GM18508 (cell line): ENCODE measurements at regions not wholly inside any gene's neighbourhood (a gene's known extent, or its start where the extent isn't known, plus 50 kb on each side); places are given as distances from the start of the nearest gene placed in this dataset.
"Not testable (repeated sequence)": the region's sequence is repeated elsewhere in the genome, so short reads cannot be mapped to it uniquely, and the experiment has no call there.

Source experiments
- ATAC-seq: cut with Tn5 transposase; IDR thresholded peaks from one replicate; pipeline ENCODE4 v1.9.1; 2021; ENCODE audit warnings: moderate number of reproducible peaks; ENCODE audit not compliant: insufficient read depth, unreplicated experiment

GRCh38 chr15:46077220-46077619, 442.4 kb downstream of the SQOR start:
- no peak for ATAC-seq

GRCh38 chr15:46079046-46079445, 444.2 kb downstream of the SQOR start:
- no peak for ATAC-seq

- ATAC-seq, result no peak
These were observed 445.2 kb downstream of the SQOR start for GRCh38 chr15:46080016-46080415.

- ATAC-seq, result no peak
These were observed 453.9 kb downstream of the SQOR start for GRCh38 chr15:46088486-46089445.

- ATAC-seq, result no peak
These were observed 454.7 kb downstream of the SQOR start for GRCh38 chr15:46089467-46089935.

- ATAC-seq, result no peak
These were observed 457.1 kb downstream of the SQOR start for GRCh38 chr15:46091860-46092450.

- not testable (repeated sequence) for ATAC-seq
These were observed 463.2 kb downstream of the SQOR start for GRCh38 chr15:46098006-46098405.

GRCh38 chr15:46110755-46111154, 475.9 kb downstream of the SQOR start:
- ATAC-seq, result no peak

- ATAC-seq, result no peak
These were observed 476.9 kb downstream of the SQOR start for GRCh38 chr15:46111730-46112129.

- no peak for ATAC-seq
These were observed 482.2 kb downstream of the SQOR start for GRCh38 chr15:46117071-46117470.

GRCh38 chr15:46120713-46121112, 485.9 kb downstream of the SQOR start:
- ATAC-seq, result no peak

- no peak for ATAC-seq
These were observed 486.6 kb downstream of the SQOR start for GRCh38 chr15:46121441-46121840.

- ATAC-seq, result no peak
These were observed 491.8 kb downstream of the SQOR start for GRCh38 chr15:46126581-46126980.

- no peak for ATAC-seq
These were observed 492.6 kb downstream of the SQOR start for GRCh38 chr15:46127361-46127874.

GRCh38 chr15:46129145-46129544, 494.3 kb downstream of the SQOR start:
- ATAC-seq, result no peak

GRCh38 chr15:46131876-46132275, 497.0 kb downstream of the SQOR start:
- ATAC-seq, result no peak

GRCh38 chr15:46137443-46137842, 502.6 kb downstream of the SQOR start:
- no peak for ATAC-seq

- ATAC-seq, result no peak
These were observed 511.2 kb downstream of the SQOR start for GRCh38 chr15:46146002-46146401.

GRCh38 chr15:46146915-46147314, 512.1 kb downstream of the SQOR start:
- no peak for ATAC-seq

GRCh38 chr15:46151786-46152185, 517.0 kb downstream of the SQOR start:
- ATAC-seq, result no peak

GRCh38 chr15:46166750-46167149, 531.9 kb downstream of the SQOR start:
- no peak for ATAC-seq
